HEK293 (cell line): ENCODE measurements at regions not wholly inside any gene's neighbourhood (a gene's known extent, or its start where the extent isn't known, plus 50 kb on each side); places are given as distances from the start of the nearest gene placed in this dataset.

ENCODE experiments used
- SETDB1 ChIP-seq: IDR thresholded peaks from one replicate; pipeline ENCODE4 v1.6.1; 2017; ENCODE audit warnings: mild to moderate bottlenecking, low read length, moderate library complexity, mixed read lengths; ENCODE audit not compliant: insufficient read length
- SP2 ChIP-seq: fragments of 450-650 bp; formaldehyde crosslinking; IDR thresholded peaks from 2 replicates; pipeline ENCODE4 v1.5.1; 2016; ENCODE audit warnings: missing biosample characterization, missing genetic modification characterization
- TSHZ1 ChIP-seq: fragments of 450-650 bp; formaldehyde crosslinking; IDR thresholded peaks from 2 replicates; pipeline ENCODE4 v1.5.1; 2016; ENCODE audit warnings: missing biosample characterization, missing genetic modification characterization, borderline replicate concordance
- ZNF248 ChIP-seq: fragments of 450-650 bp; formaldehyde crosslinking; IDR thresholded peaks from 2 replicates; pipeline ENCODE4 v1.5.1; 2017; ENCODE audit warnings: missing biosample characterization, missing genetic modification characterization
- ZNF416 ChIP-seq: fragments of 450-650 bp; formaldehyde crosslinking; IDR thresholded peaks from 2 replicates; pipeline ENCODE4 v1.5.1; 2016; ENCODE audit warnings: missing biosample characterization, missing genetic modification characterization
- ZNF544 ChIP-seq: fragments of 450-650 bp; formaldehyde crosslinking; IDR thresholded peaks from 2 replicates; pipeline ENCODE4 v1.5.0; 2017; ENCODE audit warnings: missing biosample characterization, missing genetic modification characterization
- ZNF561 ChIP-seq: fragments of 450-650 bp; IDR thresholded peaks from 2 replicates; pipeline ENCODE4 v1.5.1; 2018; ENCODE audit warnings: missing biosample characterization, missing genetic modification characterization, borderline replicate concordance
- ZNF626 ChIP-seq: fragments of 450-650 bp; sonication (Bioruptor Pico); formaldehyde crosslinking; IDR thresholded peaks from 2 replicates; pipeline ENCODE4 v1.5.1; 2018; ENCODE audit warnings: missing biosample characterization, missing genetic modification characterization, inconsistent platforms
- TF ChIP-seq, protein P1 (sequence below): fragments of 450-650 bp; formaldehyde crosslinking; IDR thresholded peaks from 2 replicates; pipeline ENCODE4 v1.5.1; 2016; ENCODE audit warnings: missing biosample characterization, missing genetic modification characterization
- TF ChIP-seq, protein P2 (sequence below): fragments of 450-650 bp; formaldehyde crosslinking; IDR thresholded peaks from 2 replicates; pipeline ENCODE4 v1.5.1; 2016; ENCODE audit warnings: missing biosample characterization, missing genetic modification characterization

DNA sequence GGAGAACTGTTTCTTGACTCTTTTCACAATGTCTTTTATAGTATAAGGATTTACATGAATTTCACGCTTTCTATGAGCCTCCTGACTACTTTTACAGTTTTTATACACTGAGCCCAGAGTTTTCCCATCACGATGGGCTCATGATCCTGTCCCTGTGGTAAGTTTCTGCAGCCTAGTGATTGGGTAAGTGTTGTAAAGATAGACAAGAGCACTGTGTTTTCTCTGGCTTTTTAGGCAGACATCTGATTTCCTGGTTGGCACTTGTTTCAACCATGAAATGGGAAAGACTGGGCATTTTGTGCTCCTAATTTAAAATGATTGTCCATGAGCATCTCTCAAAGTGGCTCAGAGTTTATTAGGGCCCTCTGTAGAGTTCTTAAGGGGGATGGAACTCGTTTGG is 299.0 kb downstream of the FAT3 start:
- TF ChIP-seq, protein P1, sequence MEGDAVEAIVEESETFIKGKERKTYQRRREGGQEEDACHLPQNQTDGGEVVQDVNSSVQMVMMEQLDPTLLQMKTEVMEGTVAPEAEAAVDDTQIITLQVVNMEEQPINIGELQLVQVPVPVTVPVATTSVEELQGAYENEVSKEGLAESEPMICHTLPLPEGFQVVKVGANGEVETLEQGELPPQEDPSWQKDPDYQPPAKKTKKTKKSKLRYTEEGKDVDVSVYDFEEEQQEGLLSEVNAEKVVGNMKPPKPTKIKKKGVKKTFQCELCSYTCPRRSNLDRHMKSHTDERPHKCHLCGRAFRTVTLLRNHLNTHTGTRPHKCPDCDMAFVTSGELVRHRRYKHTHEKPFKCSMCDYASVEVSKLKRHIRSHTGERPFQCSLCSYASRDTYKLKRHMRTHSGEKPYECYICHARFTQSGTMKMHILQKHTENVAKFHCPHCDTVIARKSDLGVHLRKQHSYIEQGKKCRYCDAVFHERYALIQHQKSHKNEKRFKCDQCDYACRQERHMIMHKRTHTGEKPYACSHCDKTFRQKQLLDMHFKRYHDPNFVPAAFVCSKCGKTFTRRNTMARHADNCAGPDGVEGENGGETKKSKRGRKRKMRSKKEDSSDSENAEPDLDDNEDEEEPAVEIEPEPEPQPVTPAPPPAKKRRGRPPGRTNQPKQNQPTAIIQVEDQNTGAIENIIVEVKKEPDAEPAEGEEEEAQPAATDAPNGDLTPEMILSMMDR (tag by site-specific recombination), result no peak
- TF ChIP-seq SP2 (tag by site-specific recombination) (no peak), ZNF561 (tag by site-specific recombination) (no peak), ZNF416 (no peak), ZNF544 (tag by site-specific recombination) (no peak), TSHZ1 (tag by site-specific recombination) (no peak), ZNF248 (tag by site-specific recombination) (no peak), ZNF626 (no peak), SETDB1 (no peak)
- TF ChIP-seq, protein P2, sequence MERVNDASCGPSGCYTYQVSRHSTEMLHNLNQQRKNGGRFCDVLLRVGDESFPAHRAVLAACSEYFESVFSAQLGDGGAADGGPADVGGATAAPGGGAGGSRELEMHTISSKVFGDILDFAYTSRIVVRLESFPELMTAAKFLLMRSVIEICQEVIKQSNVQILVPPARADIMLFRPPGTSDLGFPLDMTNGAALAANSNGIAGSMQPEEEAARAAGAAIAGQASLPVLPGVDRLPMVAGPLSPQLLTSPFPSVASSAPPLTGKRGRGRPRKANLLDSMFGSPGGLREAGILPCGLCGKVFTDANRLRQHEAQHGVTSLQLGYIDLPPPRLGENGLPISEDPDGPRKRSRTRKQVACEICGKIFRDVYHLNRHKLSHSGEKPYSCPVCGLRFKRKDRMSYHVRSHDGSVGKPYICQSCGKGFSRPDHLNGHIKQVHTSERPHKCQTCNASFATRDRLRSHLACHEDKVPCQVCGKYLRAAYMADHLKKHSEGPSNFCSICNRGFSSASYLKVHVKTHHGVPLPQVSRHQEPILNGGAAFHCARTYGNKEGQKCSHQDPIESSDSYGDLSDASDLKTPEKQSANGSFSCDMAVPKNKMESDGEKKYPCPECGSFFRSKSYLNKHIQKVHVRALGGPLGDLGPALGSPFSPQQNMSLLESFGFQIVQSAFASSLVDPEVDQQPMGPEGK (tag by site-specific recombination), result no peak
